WTC11 (cell line): ENCODE measurements at regions not wholly inside any gene's neighbourhood (a gene's known extent, or its start where the extent isn't known, plus 50 kb on each side); places are given as distances from the start of the nearest gene placed in this dataset.

ENCODE experiments used
- ELF4 ChIP-seq: sonication (generic); formaldehyde crosslinking; IDR thresholded peaks from 2 replicates; pipeline ENCODE4 v1.8.1; 2022; ENCODE audit warnings: low read depth, mild to moderate bottlenecking, moderate library complexity, missing genetic modification reagents
- FOXP1 ChIP-seq: sonication (generic); formaldehyde crosslinking; IDR thresholded peaks from 2 replicates; pipeline ENCODE4 v1.8.0; 2022; ENCODE audit warnings: missing genetic modification reagents, mild to moderate bottlenecking, moderate library complexity, borderline replicate concordance
- KAT7 ChIP-seq: sonication (generic); formaldehyde crosslinking; IDR thresholded peaks from 2 replicates; pipeline ENCODE4 v1.8.1; 2023; ENCODE audit warnings: missing genetic modification reagents, mild to moderate bottlenecking, borderline replicate concordance
- MAX ChIP-seq: sonication (generic); formaldehyde crosslinking; IDR thresholded peaks from 2 replicates; pipeline ENCODE4 v1.8.0; 2022; ENCODE audit warnings: mild to moderate bottlenecking, missing genetic modification reagents
- NFYB ChIP-seq: sonication (generic); formaldehyde crosslinking; conservative IDR thresholded peaks from 2 replicates; pipeline ENCODE4 v1.8.0; 2022; ENCODE audit warnings: low read depth, missing genetic modification reagents
- RORB ChIP-seq: fragments of 250-450 bp; sonication (Bioruptor Pico); IDR thresholded peaks from 2 replicates; pipeline ENCODE4 v1.9.0; 2021; ENCODE audit warnings: mild to moderate bottlenecking
- SMAD3 ChIP-seq: sonication (generic); formaldehyde crosslinking; IDR thresholded peaks from 2 replicates; pipeline ENCODE4 v1.8.0; 2022; ENCODE audit warnings: missing genetic modification reagents, mild to moderate bottlenecking, borderline replicate concordance
- TEAD1 ChIP-seq: sonication (generic); formaldehyde crosslinking; IDR thresholded peaks from 2 replicates; pipeline ENCODE4 v1.8.0; 2022; ENCODE audit warnings: mild to moderate bottlenecking, missing genetic modification reagents
- ZBTB21 ChIP-seq: sonication (generic); formaldehyde crosslinking; IDR thresholded peaks from 2 replicates; pipeline ENCODE4 v1.8.1; 2023; ENCODE audit warnings: mild to moderate bottlenecking, missing genetic modification reagents, borderline replicate concordance
- TF ChIP-seq, protein P1 (sequence below): fragments of 250-450 bp; sonication (Bioruptor Pico); IDR thresholded peaks from 2 replicates; pipeline ENCODE4 v1.9.0; 2021; ENCODE audit warnings: mild to moderate bottlenecking, borderline replicate concordance
- TF ChIP-seq, protein P2 (sequence below): sonication (generic); formaldehyde crosslinking; IDR thresholded peaks from 2 replicates; pipeline ENCODE4 v1.8.1; 2023; ENCODE audit warnings: mild to moderate bottlenecking, missing genetic modification reagents
- TF ChIP-seq, protein P3 (sequence below): sonication (generic); formaldehyde crosslinking; IDR thresholded peaks from 2 replicates; pipeline ENCODE4 v1.8.1; 2023; ENCODE audit warnings: mild to moderate bottlenecking, missing genetic modification reagents, moderate library complexity

DNA sequence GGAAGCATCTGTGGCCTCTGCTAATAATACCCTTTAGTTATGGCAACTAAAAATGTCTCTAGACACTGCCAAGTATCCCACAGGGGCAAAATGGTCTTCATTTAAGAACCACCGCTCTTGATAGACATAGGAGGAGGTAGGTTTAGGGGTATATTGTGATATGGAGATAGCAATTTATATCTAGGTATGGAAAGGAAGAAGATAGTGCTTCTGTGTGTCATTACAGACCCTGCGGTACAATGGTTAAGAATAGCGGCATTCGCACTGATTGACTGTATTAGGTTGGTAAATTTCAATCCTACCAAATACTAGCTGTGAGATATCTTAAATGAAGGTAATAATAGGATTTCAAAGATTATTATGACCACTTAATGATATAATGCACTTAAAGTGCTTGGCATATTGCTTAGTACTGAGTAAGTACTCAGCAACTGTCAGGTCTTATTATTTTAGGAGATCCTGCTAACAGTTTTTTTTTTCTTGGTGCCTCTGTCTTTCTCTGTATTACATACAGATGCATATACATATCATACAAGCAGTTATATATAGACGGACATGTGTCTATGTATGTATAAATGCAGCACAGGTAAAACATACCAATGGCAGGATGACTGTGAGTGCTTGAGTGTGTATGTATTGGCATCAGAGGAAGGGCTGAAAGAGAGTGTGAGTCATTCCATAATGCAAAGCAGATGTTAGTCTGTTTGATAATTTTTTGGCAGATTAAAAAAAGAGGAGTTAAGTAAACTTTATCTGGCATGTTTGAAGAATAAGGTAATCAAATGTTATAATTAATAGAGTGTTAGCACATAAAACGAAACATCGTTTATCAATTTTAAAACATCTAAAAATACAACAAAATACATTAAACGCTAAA, 50.0 kb upstream of the ITGB8 start (continued):
- TF ChIP-seq TEAD1 (CRISPR knock-in tag) (no peak), RORB (CRISPR knock-in tag) (no peak), ZBTB21 (CRISPR knock-in tag) (no peak), ELF4 (no peak), MAX (no peak), NFYB (CRISPR knock-in tag) (no peak), SMAD3 (no peak), FOXP1 (CRISPR knock-in tag) (no peak), KAT7 (CRISPR knock-in tag) (no peak)
- TF ChIP-seq, protein P1, sequence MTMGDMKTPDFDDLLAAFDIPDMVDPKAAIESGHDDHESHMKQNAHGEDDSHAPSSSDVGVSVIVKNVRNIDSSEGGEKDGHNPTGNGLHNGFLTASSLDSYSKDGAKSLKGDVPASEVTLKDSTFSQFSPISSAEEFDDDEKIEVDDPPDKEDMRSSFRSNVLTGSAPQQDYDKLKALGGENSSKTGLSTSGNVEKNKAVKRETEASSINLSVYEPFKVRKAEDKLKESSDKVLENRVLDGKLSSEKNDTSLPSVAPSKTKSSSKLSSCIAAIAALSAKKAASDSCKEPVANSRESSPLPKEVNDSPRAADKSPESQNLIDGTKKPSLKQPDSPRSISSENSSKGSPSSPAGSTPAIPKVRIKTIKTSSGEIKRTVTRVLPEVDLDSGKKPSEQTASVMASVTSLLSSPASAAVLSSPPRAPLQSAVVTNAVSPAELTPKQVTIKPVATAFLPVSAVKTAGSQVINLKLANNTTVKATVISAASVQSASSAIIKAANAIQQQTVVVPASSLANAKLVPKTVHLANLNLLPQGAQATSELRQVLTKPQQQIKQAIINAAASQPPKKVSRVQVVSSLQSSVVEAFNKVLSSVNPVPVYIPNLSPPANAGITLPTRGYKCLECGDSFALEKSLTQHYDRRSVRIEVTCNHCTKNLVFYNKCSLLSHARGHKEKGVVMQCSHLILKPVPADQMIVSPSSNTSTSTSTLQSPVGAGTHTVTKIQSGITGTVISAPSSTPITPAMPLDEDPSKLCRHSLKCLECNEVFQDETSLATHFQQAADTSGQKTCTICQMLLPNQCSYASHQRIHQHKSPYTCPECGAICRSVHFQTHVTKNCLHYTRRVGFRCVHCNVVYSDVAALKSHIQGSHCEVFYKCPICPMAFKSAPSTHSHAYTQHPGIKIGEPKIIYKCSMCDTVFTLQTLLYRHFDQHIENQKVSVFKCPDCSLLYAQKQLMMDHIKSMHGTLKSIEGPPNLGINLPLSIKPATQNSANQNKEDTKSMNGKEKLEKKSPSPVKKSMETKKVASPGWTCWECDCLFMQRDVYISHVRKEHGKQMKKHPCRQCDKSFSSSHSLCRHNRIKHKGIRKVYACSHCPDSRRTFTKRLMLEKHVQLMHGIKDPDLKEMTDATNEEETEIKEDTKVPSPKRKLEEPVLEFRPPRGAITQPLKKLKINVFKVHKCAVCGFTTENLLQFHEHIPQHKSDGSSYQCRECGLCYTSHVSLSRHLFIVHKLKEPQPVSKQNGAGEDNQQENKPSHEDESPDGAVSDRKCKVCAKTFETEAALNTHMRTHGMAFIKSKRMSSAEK (CRISPR knock-in tag): no peak
- TF ChIP-seq, protein P2, sequence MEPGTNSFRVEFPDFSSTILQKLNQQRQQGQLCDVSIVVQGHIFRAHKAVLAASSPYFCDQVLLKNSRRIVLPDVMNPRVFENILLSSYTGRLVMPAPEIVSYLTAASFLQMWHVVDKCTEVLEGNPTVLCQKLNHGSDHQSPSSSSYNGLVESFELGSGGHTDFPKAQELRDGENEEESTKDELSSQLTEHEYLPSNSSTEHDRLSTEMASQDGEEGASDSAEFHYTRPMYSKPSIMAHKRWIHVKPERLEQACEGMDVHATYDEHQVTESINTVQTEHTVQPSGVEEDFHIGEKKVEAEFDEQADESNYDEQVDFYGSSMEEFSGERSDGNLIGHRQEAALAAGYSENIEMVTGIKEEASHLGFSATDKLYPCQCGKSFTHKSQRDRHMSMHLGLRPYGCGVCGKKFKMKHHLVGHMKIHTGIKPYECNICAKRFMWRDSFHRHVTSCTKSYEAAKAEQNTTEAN (CRISPR knock-in tag): no peak
- TF ChIP-seq, protein P3, sequence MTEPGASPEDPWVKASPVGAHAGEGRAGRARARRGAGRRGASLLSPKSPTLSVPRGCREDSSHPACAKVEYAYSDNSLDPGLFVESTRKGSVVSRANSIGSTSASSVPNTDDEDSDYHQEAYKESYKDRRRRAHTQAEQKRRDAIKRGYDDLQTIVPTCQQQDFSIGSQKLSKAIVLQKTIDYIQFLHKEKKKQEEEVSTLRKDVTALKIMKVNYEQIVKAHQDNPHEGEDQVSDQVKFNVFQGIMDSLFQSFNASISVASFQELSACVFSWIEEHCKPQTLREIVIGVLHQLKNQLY (CRISPR knock-in tag): no peak
